Mononuclear cell (primary cell): ENCODE measurements at regions not wholly inside any gene's neighbourhood (a gene's known extent, or its start where the extent isn't known, plus 50 kb on each side); places are given as distances from the start of the nearest gene placed in this dataset.

Experiments
- H3K27me3 ChIP-seq: 2 replicates; pipeline ENCODE4 v1.6.0; 2011; ENCODE audit warnings: low read length, control low read depth; ENCODE audit not compliant: insufficient read depth
- H3K4me1 ChIP-seq: 2 replicates; pipeline ENCODE4 v1.5.1; 2011; ENCODE audit warnings: mild to moderate bottlenecking, low read length, control low read depth; ENCODE audit not compliant: insufficient read depth
- H3K4me3 ChIP-seq: 2 replicates; pipeline ENCODE4 v1.5.1; 2011; ENCODE audit warnings: mild to moderate bottlenecking, low read length, moderate library complexity
- H3K9me3 ChIP-seq: 2 replicates; pipeline ENCODE4 v1.5.1; 2011; ENCODE audit warnings: low read depth, mild to moderate bottlenecking, control low read depth, low read length

DNA sequence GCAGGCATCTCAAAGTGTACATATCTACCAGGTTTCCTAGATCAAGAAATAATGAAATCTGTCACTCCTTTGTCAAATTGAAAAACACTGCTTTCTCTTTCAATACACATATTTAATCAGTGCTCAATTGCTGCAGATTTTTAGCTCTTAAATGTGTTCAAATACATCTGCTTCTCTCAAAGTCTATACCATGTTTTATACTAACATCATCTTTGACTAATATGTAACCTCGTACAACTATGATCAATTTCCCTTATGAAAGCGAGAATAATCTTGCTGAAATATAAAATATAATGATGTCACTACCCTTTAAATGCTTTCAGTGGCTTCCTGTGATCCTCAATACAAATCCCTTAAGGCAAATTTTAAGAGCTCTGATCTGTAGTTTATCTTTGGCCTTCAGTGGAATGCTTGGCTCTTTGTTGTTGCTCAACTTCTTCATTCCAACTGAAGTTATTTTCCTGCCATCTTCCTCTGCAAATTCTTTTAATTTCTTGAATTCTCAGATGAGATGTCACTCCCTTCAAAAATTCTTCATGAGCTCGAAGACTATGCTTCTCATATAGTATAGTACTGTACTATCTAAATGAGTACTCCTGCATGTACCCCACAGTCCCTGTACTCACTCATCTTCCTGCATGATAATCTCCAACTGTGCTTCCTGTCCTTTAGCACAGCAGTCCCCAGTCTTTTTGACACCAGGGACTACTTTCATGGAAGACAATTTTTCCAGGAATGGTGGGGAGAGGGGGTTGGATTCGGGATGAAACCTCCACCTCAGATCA, 545.1 kb upstream of the GJE1 start:
- Histone ChIP-seq H3K27me3 (no peaks in the 10 kb centered on the region), H3K9me3 (no peaks in the 10 kb centered on the region), H3K4me1 (no peaks in the 10 kb centered on the region), H3K4me3 (no peak overlapping the region)

GRCh38 chr6:141580988-141581552, 551.7 kb upstream of the GJE1 start:
- H3K27me3 ChIP-seq, result no peaks in the 10 kb centered on the region
- H3K4me1 ChIP-seq, result no peaks in the 10 kb centered on the region
- no peak overlapping the region for H3K4me3 ChIP-seq
- H3K9me3 ChIP-seq, result no peaks in the 10 kb centered on the region

DNA sequence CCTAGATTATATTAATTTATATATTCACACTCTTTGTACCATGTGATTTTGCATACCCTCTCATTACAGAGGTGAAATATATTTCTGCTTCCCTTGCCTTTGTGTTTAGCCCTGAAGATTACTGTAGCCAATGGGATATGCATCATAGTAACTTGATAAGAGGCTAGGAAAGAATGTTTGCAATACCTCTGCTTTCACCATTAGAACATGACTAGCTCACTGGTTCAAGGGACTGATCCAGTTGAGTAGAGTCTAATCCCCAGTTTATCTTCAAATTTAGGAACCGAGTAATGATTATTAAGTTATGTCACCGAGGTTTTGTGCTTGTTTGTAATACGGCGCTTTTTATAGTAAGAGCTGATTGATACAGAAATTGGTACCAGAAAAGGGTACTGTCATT, 552.6 kb upstream of the GJE1 start:
- Histone ChIP-seq H3K9me3 (no peaks in the 10 kb centered on the region), H3K4me1 (no peaks in the 10 kb centered on the region), H3K4me3 (no peak overlapping the region), H3K27me3 (no peaks in the 10 kb centered on the region)

- H3K27me3 ChIP-seq, result no peaks in the 10 kb centered on the region
- H3K4me3 ChIP-seq, result no peak overlapping the region
- H3K9me3 ChIP-seq, result no peaks in the 10 kb centered on the region
- no peaks in the 10 kb centered on the region for H3K4me1 ChIP-seq
Measured at GRCh38 chr6:141576751-141577150, 556.0 kb upstream of the GJE1 start.

GRCh38 chr6:141562851-141563763, 569.6 kb upstream of the GJE1 start:
- Histone ChIP-seq H3K4me1 (peaks cover 9% of the 10 kb centered on the region), H3K27me3 (no peaks in the 10 kb centered on the region), H3K9me3 (no peaks in the 10 kb centered on the region), H3K4me3 (peak overlapping the region; percentile 39)

DNA sequence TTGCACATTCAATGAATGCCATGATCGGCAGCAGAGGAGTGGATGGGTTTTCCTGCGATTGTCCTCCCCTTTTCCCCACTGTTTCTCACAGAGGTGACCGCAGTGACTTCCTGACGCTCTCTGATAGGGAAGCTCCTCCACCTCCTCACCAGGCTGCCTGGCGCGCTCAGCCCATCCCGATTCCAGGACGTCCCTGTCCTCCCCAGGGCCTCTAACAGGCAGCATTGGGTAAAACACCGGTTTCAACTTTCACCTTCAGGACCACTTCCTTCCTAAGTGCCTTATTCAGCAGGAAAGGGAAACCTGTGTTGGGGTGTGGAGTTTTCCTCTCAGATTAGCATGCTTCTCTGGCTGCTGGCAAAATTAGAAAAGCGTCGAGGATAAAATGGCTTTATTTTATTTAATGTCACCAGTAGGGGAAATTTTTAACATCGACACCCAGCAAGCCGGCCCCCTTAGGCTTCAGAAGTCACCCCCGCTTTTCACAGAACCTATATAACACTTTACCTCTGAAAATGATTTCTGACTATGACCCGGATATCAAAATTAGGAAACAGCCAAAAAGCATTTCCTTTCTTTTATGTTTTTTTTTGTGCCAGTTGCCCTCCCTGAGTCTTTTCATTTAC, 570.4 kb upstream of the GJE1 start:
- peak overlapping the region; percentile 39 for H3K4me3 ChIP-seq
- H3K4me1 ChIP-seq, result peaks cover 9% of the 10 kb centered on the region
- no peaks in the 10 kb centered on the region for H3K9me3 ChIP-seq
- no peaks in the 10 kb centered on the region for H3K27me3 ChIP-seq

GRCh38 chr6:141561154-141561553, 571.6 kb upstream of the GJE1 start:
- Histone ChIP-seq H3K4me1 (peaks cover 9% of the 10 kb centered on the region), H3K27me3 (no peaks in the 10 kb centered on the region), H3K4me3 (no peak overlapping the region), H3K9me3 (no peaks in the 10 kb centered on the region)

- no peaks in the 10 kb centered on the region for H3K27me3 ChIP-seq
- no peak overlapping the region for H3K4me3 ChIP-seq
- H3K9me3 ChIP-seq, result peaks cover 11% of the 10 kb centered on the region
- no peaks in the 10 kb centered on the region for H3K4me1 ChIP-seq
Measured at GRCh38 chr6:141552463-141552862, 580.3 kb upstream of the GJE1 start.

GRCh38 chr6:141552031-141552430, 580.7 kb upstream of the GJE1 start:
- Histone ChIP-seq H3K27me3 (no peaks in the 10 kb centered on the region), H3K4me1 (no peaks in the 10 kb centered on the region), H3K9me3 (peaks cover 11% of the 10 kb centered on the region), H3K4me3 (no peak overlapping the region)

GRCh38 chr6:141551318-141551717, 581.4 kb upstream of the GJE1 start:
- Histone ChIP-seq H3K4me3 (no peak overlapping the region), H3K27me3 (no peaks in the 10 kb centered on the region), H3K4me1 (no peaks in the 10 kb centered on the region), H3K9me3 (peaks cover 11% of the 10 kb centered on the region)

- H3K9me3 ChIP-seq, result peaks cover 11% of the 10 kb centered on the region
- no peaks in the 10 kb centered on the region for H3K4me1 ChIP-seq
- H3K4me3 ChIP-seq, result no peak overlapping the region
- no peaks in the 10 kb centered on the region for H3K27me3 ChIP-seq
Measured at GRCh38 chr6:141550471-141550870, 582.3 kb upstream of the GJE1 start.

GRCh38 chr6:141548966-141549365, 583.8 kb upstream of the GJE1 start:
- H3K4me1 ChIP-seq, result no peaks in the 10 kb centered on the region
- no peak overlapping the region for H3K4me3 ChIP-seq

DNA sequence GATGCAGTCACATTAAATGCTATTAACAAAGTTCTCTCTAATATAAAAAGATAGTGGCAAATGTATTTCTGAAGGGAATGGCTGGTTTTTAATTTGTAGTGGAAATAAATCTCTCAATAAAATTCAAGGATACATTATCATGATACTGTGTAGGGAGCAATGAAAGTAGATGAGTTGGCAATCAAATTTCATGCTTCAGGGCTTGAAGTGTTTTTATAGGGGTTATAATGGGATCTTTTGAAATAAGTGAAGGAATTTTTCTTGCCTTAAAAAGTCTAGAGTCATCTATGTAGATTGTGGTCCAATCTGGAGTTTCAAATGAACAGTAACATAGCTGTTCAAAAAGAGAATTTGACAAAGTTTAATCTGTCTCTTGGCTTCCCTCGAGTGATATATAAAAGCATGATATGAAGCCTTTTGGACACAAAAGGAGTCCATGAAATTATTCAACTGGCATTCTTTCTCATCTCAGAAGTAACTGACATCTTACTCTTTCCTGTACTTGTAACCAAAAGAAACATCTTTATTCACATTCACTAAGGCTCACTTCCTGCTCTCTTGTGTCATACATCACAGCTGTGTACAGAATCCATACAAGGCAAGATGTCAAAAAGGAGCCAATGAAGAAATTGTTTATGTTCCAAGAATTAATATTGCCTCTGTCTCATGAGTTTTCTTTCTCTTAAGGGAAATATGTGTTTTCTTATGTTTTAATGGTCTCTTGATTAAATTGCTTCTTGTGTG, 591.0 kb upstream of the GJE1 start:
- H3K4me3 ChIP-seq, result no peak overlapping the region
- no peaks in the 10 kb centered on the region for H3K4me1 ChIP-seq
- no peaks in the 10 kb centered on the region for H3K9me3 ChIP-seq
- H3K27me3 ChIP-seq, result no peaks in the 10 kb centered on the region

More at GRCh38 chr6:141548966-141549365, 583.8 kb upstream of the GJE1 start:
- Histone ChIP-seq H3K9me3 (peaks cover 11% of the 10 kb centered on the region), H3K27me3 (no peaks in the 10 kb centered on the region)

DNA sequence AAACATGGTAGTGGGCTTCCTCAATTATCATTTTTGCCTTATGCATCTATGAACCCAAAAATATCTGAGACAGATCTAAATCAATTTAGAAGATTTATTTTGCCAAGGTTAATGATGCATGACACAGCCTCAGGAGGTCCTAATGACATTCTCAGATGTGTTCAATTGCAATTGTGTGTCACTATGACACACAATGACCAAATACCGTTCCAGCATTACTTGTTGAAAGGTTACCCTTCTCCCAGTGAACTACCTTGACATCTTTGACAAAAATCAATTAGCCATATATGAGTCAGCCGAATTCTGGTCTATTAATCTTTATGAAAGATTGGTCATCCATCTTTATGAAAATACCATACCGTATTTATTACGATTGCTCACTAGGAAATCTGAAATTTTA, 592.5 kb upstream of the GJE1 start:
- Histone ChIP-seq H3K4me3 (no peak overlapping the region), H3K27me3 (no peaks in the 10 kb centered on the region), H3K4me1 (no peaks in the 10 kb centered on the region), H3K9me3 (no peaks in the 10 kb centered on the region)
